Fibroblast of lung (primary cell): ENCODE measurements at regions not wholly inside any gene's neighbourhood (a gene's known extent, or its start where the extent isn't known, plus 50 kb on each side); places are given as distances from the start of the nearest gene placed in this dataset.

ENCODE experiments used
- CTCF ChIP-seq, 2 donors: IDR thresholded peaks in 1 of 2; conservative IDR thresholded peaks in 1 of 2; 1 replicate in 1 of 2; 2 replicates in 1 of 2; pipeline ENCODE4 v1.5.1; 2011 to 2012; ENCODE audit warnings: low read length in 2 of 2, control low read depth in 1 of 2, inconsistent platforms in 1 of 2, low read depth in 1 of 2, mild to moderate bottlenecking in 1 of 2
- EZH2 ChIP-seq: IDR thresholded peaks from 2 replicates; pipeline ENCODE4 v1.5.1; 2012; ENCODE audit warnings: low read length, control low read depth, mild to moderate bottlenecking; ENCODE audit errors: missing control alignments

GRCh38 chr1:194584052-194584451, 1397.6 kb upstream of the B3GALT2 start:
- TF ChIP-seq CTCF (conservative IDR thresholded peaks at IDR 0.05 in 1 of 2, IDR thresholded peaks at IDR 0.05 in 1 of 2; ENCODE audit: low read depth in 1 of 2, low read length in 2 of 2) (no peak), EZH2 (no peak)
